Fibroblast of lung (primary cell): ENCODE measurements at regions not wholly inside any gene's neighbourhood (a gene's known extent, or its start where the extent isn't known, plus 50 kb on each side); places are given as distances from the start of the nearest gene placed in this dataset.

Experiments used
- DNase-seq, 2 donors: peaks; one replicate each; pipeline versions ENCODE4 v3.0.0 to v3.0.0-alpha.2; 2010; ENCODE audit warnings: low read depth in 2 of 2
- H2AFZ ChIP-seq: 2 replicates; pipeline ENCODE4 v1.5.1; 2012; ENCODE audit warnings: low read length, control low read depth, inconsistent platforms
- H3K27ac ChIP-seq: 2 replicates; pipeline ENCODE4 v1.5.1; 2011; ENCODE audit warnings: low read length, control low read depth; ENCODE audit not compliant: insufficient read depth
- H3K27me3 ChIP-seq: 2 replicates; pipeline ENCODE4 v1.5.1; 2011; ENCODE audit warnings: mild to moderate bottlenecking, low read length; ENCODE audit not compliant: control insufficient read depth, insufficient read depth
- H3K36me3 ChIP-seq: 2 replicates; pipeline ENCODE4 v1.5.1; 2011; ENCODE audit warnings: low read length; ENCODE audit not compliant: control insufficient read depth, insufficient read depth
- H3K4me1 ChIP-seq: 2 replicates; pipeline ENCODE4 v1.5.1; 2011; ENCODE audit warnings: low read length; ENCODE audit not compliant: control insufficient read depth, insufficient read depth; ENCODE audit errors: extremely low read depth
- H3K4me2 ChIP-seq: 2 replicates; pipeline ENCODE4 v1.5.1; 2011; ENCODE audit warnings: low read length, control low read depth; ENCODE audit not compliant: insufficient read depth; ENCODE audit errors: extremely low read depth
- H3K4me3 ChIP-seq, 4 experiments: fragments of 200-600 bp in 1 of 4; sonication (generic) in 1 of 4; replicated peaks in 1 of 4; 2 replicates each; pipeline ENCODE4 v1.5.1; 2011 to 2016; ENCODE audit warnings: low read length in 4 of 4, low read depth in 3 of 4, mild to moderate bottlenecking in 3 of 4, control low read depth in 2 of 4, inconsistent platforms in 1 of 4, mixed read lengths in 1 of 4; ENCODE audit not compliant: insufficient read depth in 1 of 4; ENCODE audit errors: control extremely low read depth in 1 of 4
- H3K79me2 ChIP-seq: 2 replicates; pipeline ENCODE4 v1.5.1; 2012; ENCODE audit warnings: mild to moderate bottlenecking, low read length, inconsistent platforms; ENCODE audit not compliant: control insufficient read depth, insufficient read depth
- H3K9ac ChIP-seq: 2 replicates; pipeline ENCODE4 v1.5.1; 2011; ENCODE audit warnings: mild to moderate bottlenecking, low read length, control low read depth; ENCODE audit not compliant: insufficient read depth
- H3K9me3 ChIP-seq: 2 replicates; pipeline ENCODE4 v1.5.1; 2012; ENCODE audit warnings: low read depth, low read length; ENCODE audit not compliant: control insufficient read depth, insufficient read depth
- H4K20me1 ChIP-seq: 2 replicates; pipeline ENCODE4 v1.5.1; 2011; ENCODE audit warnings: low read length; ENCODE audit not compliant: control insufficient read depth, insufficient read depth; ENCODE audit errors: extremely low read depth
- EZH2 ChIP-seq: IDR thresholded peaks from 2 replicates; pipeline ENCODE4 v1.5.1; 2012; ENCODE audit warnings: low read length, control low read depth, mild to moderate bottlenecking; ENCODE audit errors: missing control alignments
- TF ChIP-seq, protein P1 (sequence below), 2 donors: IDR thresholded peaks in 1 of 2; conservative IDR thresholded peaks in 1 of 2; 1 replicate in 1 of 2; 2 replicates in 1 of 2; pipeline ENCODE4 v1.5.1; 2011 to 2012; ENCODE audit warnings: low read length in 2 of 2, control low read depth in 1 of 2, inconsistent platforms in 1 of 2, low read depth in 1 of 2, mild to moderate bottlenecking in 1 of 2

GRCh38 chr16:86316967-86317812 lies 193.1 kb upstream of the FOXF1 start:
- Histone ChIP-seq H4K20me1 (no peaks in the 10 kb centered on the region), H3K9me3 (no peaks in the 10 kb centered on the region), H3K27me3 (peaks cover 1% of the 10 kb centered on the region), H3K27ac (no peak overlapping the region), H3K79me2 (no peaks in the 10 kb centered on the region), H2AFZ (peak overlapping the region; percentile 12), H3K9ac (no peak overlapping the region), H3K36me3 (no peaks in the 10 kb centered on the region), H3K4me1 (no peaks in the 10 kb centered on the region), H3K4me3 (no peak overlapping the region), H3K4me2 (no peak overlapping the region)
- DNase-seq = no peak
- TF ChIP-seq EZH2 = no peak
- TF ChIP-seq, protein P1, sequence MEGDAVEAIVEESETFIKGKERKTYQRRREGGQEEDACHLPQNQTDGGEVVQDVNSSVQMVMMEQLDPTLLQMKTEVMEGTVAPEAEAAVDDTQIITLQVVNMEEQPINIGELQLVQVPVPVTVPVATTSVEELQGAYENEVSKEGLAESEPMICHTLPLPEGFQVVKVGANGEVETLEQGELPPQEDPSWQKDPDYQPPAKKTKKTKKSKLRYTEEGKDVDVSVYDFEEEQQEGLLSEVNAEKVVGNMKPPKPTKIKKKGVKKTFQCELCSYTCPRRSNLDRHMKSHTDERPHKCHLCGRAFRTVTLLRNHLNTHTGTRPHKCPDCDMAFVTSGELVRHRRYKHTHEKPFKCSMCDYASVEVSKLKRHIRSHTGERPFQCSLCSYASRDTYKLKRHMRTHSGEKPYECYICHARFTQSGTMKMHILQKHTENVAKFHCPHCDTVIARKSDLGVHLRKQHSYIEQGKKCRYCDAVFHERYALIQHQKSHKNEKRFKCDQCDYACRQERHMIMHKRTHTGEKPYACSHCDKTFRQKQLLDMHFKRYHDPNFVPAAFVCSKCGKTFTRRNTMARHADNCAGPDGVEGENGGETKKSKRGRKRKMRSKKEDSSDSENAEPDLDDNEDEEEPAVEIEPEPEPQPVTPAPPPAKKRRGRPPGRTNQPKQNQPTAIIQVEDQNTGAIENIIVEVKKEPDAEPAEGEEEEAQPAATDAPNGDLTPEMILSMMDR (conservative IDR thresholded peaks at IDR 0.05 in 1 of 2, IDR thresholded peaks at IDR 0.05 in 1 of 2; ENCODE audit: low read depth in 1 of 2, low read length in 2 of 2) = no peak

DNA sequence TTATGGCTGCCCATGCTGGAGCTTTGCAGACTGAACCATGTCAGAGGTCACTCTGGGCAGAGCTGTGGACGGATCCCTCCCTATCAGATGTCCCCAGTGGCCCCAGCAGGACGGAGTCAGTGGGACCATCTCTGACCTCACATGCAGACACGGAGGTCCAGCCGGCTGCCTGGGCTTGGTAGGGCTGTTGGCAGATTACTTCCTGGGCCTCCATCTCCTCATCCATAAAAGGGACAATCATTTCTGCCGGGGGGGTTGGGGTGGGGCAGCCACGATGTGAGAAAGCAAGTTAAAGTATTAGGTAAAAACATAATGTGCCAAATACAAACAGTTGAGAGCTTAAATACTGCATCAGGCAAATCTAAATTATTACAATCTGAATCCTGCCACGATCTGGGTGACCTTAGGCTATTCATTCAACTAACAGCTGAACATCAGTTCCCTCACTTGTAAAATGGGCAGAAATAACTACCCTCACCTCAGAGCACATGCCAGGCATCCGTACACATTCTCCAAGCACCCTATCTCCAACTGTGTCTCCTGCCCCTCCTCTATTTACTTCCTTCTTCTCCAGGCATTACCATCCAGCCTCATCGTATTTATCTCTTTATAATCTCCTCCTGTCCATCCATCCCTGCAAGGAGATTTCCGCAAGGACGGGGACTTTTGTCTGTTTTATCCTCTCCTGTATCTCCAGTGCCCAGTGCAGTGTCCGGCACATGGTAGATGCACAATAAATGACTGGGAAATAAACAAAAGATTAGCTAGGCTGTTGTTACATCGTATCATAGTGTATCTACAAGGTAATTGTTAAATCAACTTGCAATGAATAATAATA lies 192.3 kb upstream of the FOXF1 start:
- Histone ChIP-seq H2AFZ (peak overlapping the region; percentile 12), H3K27ac (no peak overlapping the region), H3K4me2 (no peak overlapping the region), H3K36me3 (no peaks in the 10 kb centered on the region), H3K9me3 (no peaks in the 10 kb centered on the region), H4K20me1 (no peaks in the 10 kb centered on the region), H3K27me3 (peaks cover 5% of the 10 kb centered on the region), H3K79me2 (no peaks in the 10 kb centered on the region), H3K9ac (no peak overlapping the region), H3K4me3 (no peak overlapping the region), H3K4me1 (no peaks in the 10 kb centered on the region)
- DNase-seq = no peak
- TF ChIP-seq EZH2 = no peak
- TF ChIP-seq, protein P1 (conservative IDR thresholded peaks at IDR 0.05 in 1 of 2, IDR thresholded peaks at IDR 0.05 in 1 of 2; ENCODE audit: low read depth in 1 of 2, low read length in 2 of 2) = no peak

DNA sequence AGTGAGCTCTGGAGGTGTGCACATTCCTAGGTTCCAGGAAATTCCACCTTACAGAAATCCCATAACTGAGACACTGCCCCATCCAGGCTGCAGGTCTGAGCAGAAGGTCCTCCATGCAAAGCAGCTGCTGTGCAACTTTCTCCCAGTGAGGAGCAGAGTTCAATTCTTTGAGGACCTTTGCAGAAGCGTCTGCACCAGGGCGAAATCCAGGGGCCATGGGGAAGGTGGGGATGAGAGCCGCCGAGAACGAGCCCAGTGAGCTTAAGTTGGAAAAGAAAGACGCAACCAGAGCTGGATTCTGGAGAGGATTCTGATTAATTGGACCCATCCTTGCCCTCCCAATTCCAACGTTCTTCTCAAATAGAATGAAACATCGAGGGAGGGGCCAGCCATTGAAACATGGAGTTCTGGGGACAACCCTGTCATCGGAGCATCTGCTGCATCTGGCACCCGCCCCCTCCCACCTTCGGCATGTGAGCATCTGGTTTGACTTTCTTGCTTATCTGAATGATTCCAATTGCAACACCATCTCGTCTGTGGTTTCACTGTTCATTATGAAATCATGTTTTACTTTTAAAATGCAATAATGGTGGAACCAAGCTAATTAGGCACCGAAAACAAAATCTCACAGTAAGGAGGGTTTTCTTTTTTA lies 190.6 kb upstream of the FOXF1 start:
- H3K9me3 ChIP-seq = no peaks in the 10 kb centered on the region
- no peaks in the 10 kb centered on the region for H4K20me1 ChIP-seq
- no peak overlapping the region for H3K9ac ChIP-seq
- H3K4me3 ChIP-seq = peak overlapping the region in 3 of 4 experiments; percentile 9 to 31 (median 18)
- peak overlapping the region; percentile 70 for H3K4me2 ChIP-seq
- TF ChIP-seq, protein P1 (conservative IDR thresholded peaks at IDR 0.05 in 1 of 2, IDR thresholded peaks at IDR 0.05 in 1 of 2; ENCODE audit: low read depth in 1 of 2, low read length in 2 of 2) = no peak
- no peak for TF ChIP-seq EZH2
- H3K36me3 ChIP-seq = no peaks in the 10 kb centered on the region
- H3K79me2 ChIP-seq = no peaks in the 10 kb centered on the region
- H3K27ac ChIP-seq = no peak overlapping the region
- H3K4me1 ChIP-seq = no peaks in the 10 kb centered on the region
- peaks cover 5% of the 10 kb centered on the region for H3K27me3 ChIP-seq
- no peak overlapping the region for H2AFZ ChIP-seq
- DNase-seq = peak in 1 of 2 donors; percentile 61
